Esophagus muscularis mucosa (tissue), 4 donors: ENCODE measurements at regions not wholly inside any gene's neighbourhood (a gene's known extent, or its start where the extent isn't known, plus 50 kb on each side); places are given as distances from the start of the nearest gene placed in this dataset.

Experiments used
- DNase-seq: peaks from one replicate; pipeline ENCODE4 v3.0.0-alpha.2; 2017; ENCODE audit errors: extremely low spot score
- H3K27ac ChIP-seq, 4 donors: fragments of 200-600 bp; sonication (generic); replicated peaks in 1 of 4; 1 replicate in 3 of 4; 2 replicates in 1 of 4; pipeline ENCODE4 v1.5.1; 2016 to 2019; ENCODE audit warnings: mild to moderate bottlenecking in 1 of 4
- H3K27me3 ChIP-seq, 4 donors: fragments of 200-600 bp; sonication (generic); one replicate each; pipeline versions ENCODE4 v1.5.1 to v1.6.0; 2016 to 2019
- H3K36me3 ChIP-seq, 4 donors: fragments of 200-600 bp; sonication (generic); one replicate each; pipeline ENCODE4 v1.5.1; 2016 to 2019
- H3K4me1 ChIP-seq, 4 donors: fragments of 200-600 bp; sonication (generic); one replicate each; pipeline ENCODE4 v1.5.1; 2016 to 2019
- H3K4me3 ChIP-seq, 4 donors: fragments of 200-600 bp; sonication (generic); 1 replicate in 2 of 4; 2 replicates in 2 of 4; pipeline ENCODE4 v1.5.1; 2016 to 2019; ENCODE audit warnings: mild to moderate bottlenecking in 4 of 4, moderate library complexity in 1 of 4
- H3K9me3 ChIP-seq, 4 donors: fragments of 200-600 bp; sonication (generic); 1 replicate in 3 of 4; 2 replicates in 1 of 4; pipeline ENCODE4 v1.5.1; 2016 to 2019
- CTCF ChIP-seq, 3 experiments: fragments of 200-600 bp in 2 of 3; fragments of 450-650 bp in 1 of 3; sonication (generic) in 2 of 3; IDR thresholded peaks; one replicate each; pipeline ENCODE4 v1.5.1; 2017 to 2019; ENCODE audit warnings: antibody characterized with exemption in 3 of 3, mild to moderate bottlenecking in 2 of 3, moderate library complexity in 1 of 3
- EP300 ChIP-seq: sonication (generic); formaldehyde crosslinking; IDR thresholded peaks from one replicate; pipeline ENCODE4 v1.6.1; 2017; ENCODE audit warnings: antibody characterized with exemption
- POLR2A ChIP-seq: fragments of 450-650 bp; IDR thresholded peaks from one replicate; pipeline ENCODE4 v1.6.1; 2017; ENCODE audit warnings: antibody characterized with exemption, moderate library complexity, mild to moderate bottlenecking, low read depth
- POLR2AphosphoS5 ChIP-seq, 2 donors: sonication (generic); formaldehyde crosslinking; IDR thresholded peaks; one replicate each; pipeline ENCODE4 v1.6.1; 2017; ENCODE audit warnings: antibody characterized with exemption in 2 of 2
- WGBS: methylation state at CpG from one replicate; pipeline ENCODE4 v1.1.5; 2018; 5-methylcytosine and 5-hydroxymethylcytosine counted together
- intact Hi-C: fragments of 100-400 bp; cut with DNase I; formaldehyde crosslinking; loops from one replicate; pipeline ENCODE4 v1.15.1; 2023

GRCh38 chr7:47083476-47084250, 498.2 kb downstream of the TNS3 start:
- intact Hi-C loops = loop anchor here (10.0 kb wide), 2 partner anchors 171 to 479 kb away; no protein-coding TSS in a partner anchor
- Histone ChIP-seq H3K4me1 (peaks cover 0 to 6% (median 5%) of the 10 kb centered on the region in 4 donors), H3K27ac (no peak overlapping the region), H3K27me3 (no peaks in the 10 kb centered on the region), H3K4me3 (no peak overlapping the region), H3K9me3 (no peaks in the 10 kb centered on the region), H3K36me3 (no peaks in the 10 kb centered on the region)
- WGBS = 94% methylated on average over 7 of the region's 7 CpGs
- DNase-seq = peak; percentile 72
- no peak for TF ChIP-seq EP300
- no peak for TF ChIP-seq POLR2AphosphoS5 (IDR thresholded peaks at IDR 0.05)
- no peak for TF ChIP-seq POLR2A
- no peak for TF ChIP-seq CTCF (IDR thresholded peaks at IDR 0.05)

GRCh38 chr7:47080816-47081215, 501.1 kb downstream of the TNS3 start:
- intact Hi-C loops = loop anchor here (10.0 kb wide), 2 partner anchors 174 to 476 kb away; no protein-coding TSS in a partner anchor

GRCh38 chr7:47078241-47078640, 503.7 kb downstream of the TNS3 start:
- no peaks in the 10 kb centered on the region for H3K27me3 ChIP-seq
- DNase-seq = peak; percentile 29
- 88% methylated on average over 2 of the region's 2 CpGs for WGBS
- H3K4me1 ChIP-seq = peaks cover 5 to 12% (median 12%) of the 10 kb centered on the region in 4 donors
- intact Hi-C loops = no loop called here
- TF ChIP-seq EP300 = no peak
- TF ChIP-seq POLR2A = no peak
- no peak for TF ChIP-seq POLR2AphosphoS5 (IDR thresholded peaks at IDR 0.05)
- no peak for TF ChIP-seq CTCF (IDR thresholded peaks at IDR 0.05)
- H3K4me3 ChIP-seq = no peak overlapping the region
- H3K9me3 ChIP-seq = no peaks in the 10 kb centered on the region
- H3K36me3 ChIP-seq = no peaks in the 10 kb centered on the region
- H3K27ac ChIP-seq = no peak overlapping the region

More at GRCh38 chr7:47080816-47081215, 501.1 kb downstream of the TNS3 start:
- TF ChIP-seq EP300 (no peak), CTCF (IDR thresholded peaks at IDR 0.05) (no peak), POLR2A (no peak), POLR2AphosphoS5 (IDR thresholded peaks at IDR 0.05) (no peak)
- Histone ChIP-seq H3K36me3 (no peaks in the 10 kb centered on the region), H3K27ac (no peak overlapping the region), H3K9me3 (no peaks in the 10 kb centered on the region), H3K4me1 (no peaks in the 10 kb centered on the region), H3K4me3 (no peak overlapping the region), H3K27me3 (no peaks in the 10 kb centered on the region)
- WGBS = 56% methylated on average over 3 of the region's 3 CpGs
- peak; percentile 78 for DNase-seq

GRCh38 chr7:47074702-47075153, 507.2 kb downstream of the TNS3 start:
- intact Hi-C loops = no loop called here
- no peak for DNase-seq
- no peak overlapping the region for H3K27ac ChIP-seq

More at GRCh38 chr7:47074702-47075153, 507.2 kb downstream of the TNS3 start:
- Histone ChIP-seq H3K27me3 (no peaks in the 10 kb centered on the region), H3K4me1 (peaks cover 5 to 12% (median 12%) of the 10 kb centered on the region in 4 donors), H3K36me3 (no peaks in the 10 kb centered on the region), H3K4me3 (no peak overlapping the region), H3K9me3 (no peaks in the 10 kb centered on the region)
- no peak for TF ChIP-seq POLR2AphosphoS5 (IDR thresholded peaks at IDR 0.05)
- no peak for TF ChIP-seq POLR2A
- no peak for TF ChIP-seq CTCF (IDR thresholded peaks at IDR 0.05)
- no peak for TF ChIP-seq EP300
- WGBS = 27% methylated on average over 2 of the region's 2 CpGs
